ENCODE measurements at regions not wholly inside any gene's neighbourhood (a gene's known extent, or its start where the extent isn't known, plus 50 kb on each side); places are given as distances from the start of the nearest gene placed in this dataset.
"Not testable (repeated sequence)": the region's sequence is repeated elsewhere in the genome, so short reads cannot be mapped to it uniquely, and the experiment has no call there.

DNA sequence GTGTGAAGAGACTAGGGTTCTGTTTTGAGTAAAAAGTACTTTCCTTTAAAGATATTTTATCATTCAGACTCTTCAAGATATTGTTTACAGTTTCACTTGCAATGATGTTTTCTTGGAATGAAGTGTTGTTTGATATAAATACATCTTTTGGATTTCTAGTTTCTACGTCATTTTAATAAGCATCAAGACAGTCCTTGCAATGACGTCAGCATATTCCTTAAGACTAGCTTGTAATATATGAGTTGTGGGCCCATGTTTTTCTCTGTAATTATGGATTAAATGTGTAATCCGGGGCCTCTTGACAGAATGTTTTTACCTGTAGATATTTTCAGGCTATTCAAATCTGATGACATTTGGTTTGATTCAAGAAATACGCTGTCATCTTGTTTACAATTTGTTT is 66.1 kb downstream of the RBMX2 start:
- DNase-seq: no peak

DNA sequence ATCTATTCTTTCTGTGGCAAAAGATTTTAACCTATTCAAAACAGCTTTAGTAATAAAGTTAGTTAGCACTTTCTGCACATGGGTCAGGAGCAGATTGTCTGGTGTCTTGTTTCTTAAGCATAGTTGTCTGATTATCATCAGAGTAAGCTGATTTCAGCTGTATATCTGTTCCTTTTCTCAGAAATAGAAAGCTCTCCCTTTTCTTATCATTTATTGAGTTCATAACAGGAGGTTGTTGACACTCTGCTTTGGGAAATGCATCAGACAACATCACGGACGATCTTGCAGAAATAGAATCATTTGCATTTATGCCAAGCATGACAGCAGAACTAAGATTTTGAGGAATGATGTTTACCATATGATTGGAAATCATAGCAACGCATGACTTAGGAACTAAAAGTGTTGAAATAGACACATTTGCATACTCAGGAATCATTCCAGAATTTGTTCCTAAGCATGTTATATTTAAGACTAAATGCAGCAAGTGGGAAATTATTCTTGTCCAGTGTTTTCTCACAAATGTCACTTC is 66.7 kb downstream of the RBMX2 start:
- no peak for DNase-seq

DNA sequence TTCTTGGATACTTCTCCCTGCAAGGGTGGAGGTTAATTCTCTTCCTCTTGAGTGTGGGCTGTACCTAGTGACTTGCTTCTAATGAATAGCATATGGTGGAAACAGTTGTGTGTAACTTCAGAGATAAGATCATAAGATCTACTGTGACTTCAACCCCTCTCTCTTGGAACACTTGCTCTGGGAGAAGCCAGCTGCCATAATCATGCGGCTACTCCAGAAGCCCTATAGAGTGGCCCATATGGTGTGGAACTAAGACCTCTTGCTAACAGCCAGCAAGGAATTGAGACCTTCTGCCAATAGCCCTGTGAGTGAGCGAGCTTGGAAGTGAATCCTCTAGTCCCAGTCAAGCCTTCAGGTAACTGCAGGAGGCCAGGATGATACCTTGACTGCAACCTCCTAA is 81.1 kb downstream of the RBMX2 start:
- no peak for DNase-seq

DNA sequence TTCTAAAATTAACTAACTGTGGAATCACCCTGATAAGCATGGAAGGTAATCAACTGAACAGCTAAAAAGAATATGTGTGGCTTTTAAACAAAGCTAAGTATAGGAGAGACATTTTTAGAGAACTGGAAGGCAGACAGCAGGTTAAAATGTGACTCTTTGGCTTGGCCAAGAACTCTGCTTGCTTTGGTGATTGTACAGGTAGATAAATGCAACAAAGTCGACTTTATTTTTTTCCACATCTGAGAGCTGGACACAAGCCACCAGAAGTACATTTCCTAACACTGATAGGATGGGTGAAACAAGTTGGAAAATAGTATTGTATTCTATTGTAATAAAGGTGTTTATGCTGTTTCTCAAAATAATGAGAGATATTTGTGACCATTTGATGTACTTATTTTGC is 84.1 kb downstream of the RBMX2 start:
- no peak for DNase-seq

DNA sequence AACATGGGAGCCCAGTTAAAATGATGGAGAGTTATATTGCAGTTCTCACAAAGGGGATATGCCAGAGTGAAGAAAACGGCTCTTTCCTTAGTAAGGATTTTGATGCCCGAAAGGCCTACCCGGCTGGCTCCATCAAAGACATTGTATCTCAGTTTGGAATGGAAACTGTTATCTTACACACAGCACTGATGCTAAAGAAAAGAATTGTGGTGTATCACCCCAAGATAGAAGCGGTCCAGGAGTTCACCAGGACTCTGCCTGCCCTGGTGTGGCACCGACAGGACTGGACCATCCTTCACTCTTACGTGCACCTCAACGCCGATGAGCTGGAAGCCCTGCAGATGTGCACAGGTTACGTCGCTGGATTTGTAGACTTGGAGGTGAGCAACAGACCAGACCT is 93.7 kb downstream of the RBMX2 start:
- DNase-seq: not testable (repeated sequence)

DNA sequence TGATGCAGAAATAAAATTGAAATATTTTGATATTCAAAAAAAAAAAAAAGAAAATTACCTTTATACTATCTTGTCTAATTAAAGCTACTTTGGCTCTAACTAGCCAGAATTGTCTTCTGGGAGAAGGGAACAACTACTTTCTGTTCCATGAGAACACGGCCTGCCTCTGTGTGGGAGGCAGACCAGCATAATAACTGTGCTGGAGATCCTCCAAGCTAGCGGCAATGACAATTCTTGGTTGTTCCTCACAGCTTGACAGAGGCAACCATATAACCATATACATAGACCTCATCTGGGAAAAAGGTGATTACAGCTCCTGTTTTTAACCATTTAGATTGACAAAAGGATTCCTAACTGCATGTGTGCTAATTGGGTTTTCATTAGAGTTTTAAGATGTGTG is 95.7 kb downstream of the RBMX2 start:
- DNase-seq: no peak

DNA sequence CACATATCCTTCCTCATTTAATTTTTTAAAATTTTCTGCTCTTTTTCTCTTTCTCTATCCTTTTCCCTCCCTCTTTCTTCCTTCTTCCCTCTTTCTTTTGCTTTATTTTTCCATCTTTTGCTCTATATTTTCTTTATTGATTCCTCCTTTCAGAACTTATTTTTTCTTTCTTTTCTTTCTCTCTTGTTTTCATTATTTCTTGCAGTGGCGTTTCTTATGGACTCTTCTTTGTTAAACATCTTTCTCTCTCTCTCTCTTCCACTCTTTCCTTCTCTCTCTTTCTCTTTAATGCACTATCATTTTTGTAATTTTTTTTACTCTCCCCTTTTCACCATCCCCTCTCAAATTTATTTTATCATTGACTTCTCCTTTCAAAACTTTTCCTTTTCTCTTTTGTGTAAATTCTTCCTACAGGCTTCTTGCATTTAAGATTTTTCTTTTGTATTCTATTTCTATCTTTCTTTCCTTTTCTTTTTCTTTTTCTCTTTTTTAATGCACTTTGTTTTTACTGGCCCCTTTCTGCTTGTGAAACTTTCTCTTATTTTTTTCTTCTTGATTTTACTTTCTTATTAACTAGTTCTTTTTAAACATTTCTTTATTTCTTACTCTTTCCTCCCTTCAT is 97.0 kb downstream of the RBMX2 start:
- no peak for DNase-seq

DNA sequence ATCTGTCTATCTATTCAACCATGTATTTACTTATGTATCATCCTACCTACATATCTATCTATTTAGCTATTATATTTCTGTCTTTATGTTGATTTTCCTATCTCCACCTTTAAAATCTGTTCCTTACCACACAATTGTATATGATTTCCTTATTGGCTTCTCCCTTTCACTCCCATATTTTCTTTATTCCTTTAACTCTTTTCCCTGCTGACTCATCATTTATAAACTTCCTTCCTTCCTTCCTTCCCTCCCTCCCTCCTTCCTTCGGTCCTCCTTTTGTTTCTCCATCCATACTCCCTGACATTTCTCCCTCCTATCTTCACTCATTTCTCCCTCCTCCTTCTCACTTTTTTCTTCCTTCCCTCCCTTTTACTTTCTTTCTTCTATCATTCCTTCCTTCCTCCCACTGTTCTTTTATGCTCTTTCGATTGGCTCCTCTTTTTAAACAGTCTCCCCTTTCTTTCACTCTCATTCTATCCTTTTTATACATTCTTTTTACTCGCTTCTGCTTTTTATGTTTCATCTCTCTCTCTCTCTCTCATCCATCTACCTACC is 100.3 kb downstream of the RBMX2 start:
- DNase-seq: no peak

DNA sequence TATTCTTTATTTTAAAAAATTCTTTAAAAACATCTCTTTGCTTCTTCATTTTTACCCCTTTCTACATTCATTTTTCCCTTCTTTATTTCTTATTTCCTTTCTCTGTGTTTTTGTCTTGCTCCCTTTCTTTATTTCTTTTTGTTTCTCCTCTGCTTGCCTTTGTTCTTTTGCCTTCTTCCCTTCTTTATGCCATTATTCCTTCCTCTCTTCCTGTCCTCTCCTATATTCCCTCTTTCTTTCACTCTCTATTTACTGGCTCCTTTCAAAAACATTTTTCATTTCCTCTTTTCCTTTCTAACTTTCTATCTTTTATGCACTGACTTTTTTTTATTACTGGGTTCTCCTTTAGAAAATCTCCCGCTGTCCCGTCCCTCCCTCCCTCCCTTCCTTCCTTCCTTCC is 102.2 kb downstream of the RBMX2 start:
- DNase-seq: no peak

DNA sequence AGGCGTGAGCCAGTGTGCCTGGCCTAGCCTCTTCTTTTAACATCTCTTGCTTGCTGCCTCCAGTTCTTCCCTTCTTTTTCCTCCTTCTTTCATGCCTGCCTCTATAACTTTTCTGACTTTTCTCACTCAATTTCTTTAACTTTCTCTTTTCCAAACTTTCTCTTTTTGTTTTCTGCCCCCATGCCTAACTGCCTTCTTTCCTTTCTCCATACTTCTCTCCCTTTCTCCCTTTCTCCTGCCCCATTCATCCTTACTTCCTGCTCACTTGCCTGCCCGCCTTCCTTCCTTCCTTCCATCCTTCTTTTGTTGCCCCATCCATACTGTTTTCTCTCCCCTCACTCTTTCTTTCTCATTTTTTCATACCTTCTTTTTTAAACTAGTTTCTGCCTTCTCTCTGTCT is 105.2 kb downstream of the RBMX2 start:
- DNase-seq: no peak

DNA sequence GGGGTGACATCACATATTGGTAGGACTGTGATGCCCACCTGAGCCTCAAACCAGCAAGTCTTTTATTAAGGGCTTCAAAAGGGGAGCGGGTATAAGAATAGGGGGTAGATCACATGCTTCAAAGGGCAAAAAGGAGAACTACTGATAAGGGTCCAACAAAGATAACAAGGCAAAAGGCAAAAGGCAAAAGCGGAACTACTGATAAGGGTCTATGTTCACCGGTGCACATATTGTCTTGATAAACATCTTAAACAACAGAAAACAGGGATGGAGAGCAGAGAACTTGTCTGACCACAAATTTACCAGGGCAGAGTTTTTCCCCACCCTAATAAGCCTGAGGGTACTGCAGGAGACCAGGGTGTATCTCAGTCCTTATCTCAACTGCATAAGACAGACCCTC is 110.7 kb downstream of the RBMX2 start:
- DNase-seq: not testable (repeated sequence)

DNA sequence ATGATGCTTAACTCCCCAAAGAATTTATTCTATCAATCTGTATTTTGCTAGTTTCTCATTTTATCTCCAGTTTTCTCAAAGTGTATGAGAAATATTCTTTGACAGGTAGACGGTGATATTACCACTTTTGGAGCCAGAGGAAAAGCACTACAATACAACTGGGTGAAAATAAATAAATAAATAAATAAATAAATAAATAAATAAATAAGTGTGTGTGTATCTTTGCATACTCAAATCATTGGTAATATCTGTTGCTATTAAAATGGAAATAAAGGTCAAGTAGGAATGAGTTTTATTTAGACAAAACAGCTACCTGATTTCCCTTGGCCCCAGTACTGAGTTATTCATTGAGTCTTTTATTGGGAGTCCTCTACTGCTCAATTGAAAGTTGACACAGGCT is 114.3 kb downstream of the RBMX2 start:
- no peak for DNase-seq

DNA sequence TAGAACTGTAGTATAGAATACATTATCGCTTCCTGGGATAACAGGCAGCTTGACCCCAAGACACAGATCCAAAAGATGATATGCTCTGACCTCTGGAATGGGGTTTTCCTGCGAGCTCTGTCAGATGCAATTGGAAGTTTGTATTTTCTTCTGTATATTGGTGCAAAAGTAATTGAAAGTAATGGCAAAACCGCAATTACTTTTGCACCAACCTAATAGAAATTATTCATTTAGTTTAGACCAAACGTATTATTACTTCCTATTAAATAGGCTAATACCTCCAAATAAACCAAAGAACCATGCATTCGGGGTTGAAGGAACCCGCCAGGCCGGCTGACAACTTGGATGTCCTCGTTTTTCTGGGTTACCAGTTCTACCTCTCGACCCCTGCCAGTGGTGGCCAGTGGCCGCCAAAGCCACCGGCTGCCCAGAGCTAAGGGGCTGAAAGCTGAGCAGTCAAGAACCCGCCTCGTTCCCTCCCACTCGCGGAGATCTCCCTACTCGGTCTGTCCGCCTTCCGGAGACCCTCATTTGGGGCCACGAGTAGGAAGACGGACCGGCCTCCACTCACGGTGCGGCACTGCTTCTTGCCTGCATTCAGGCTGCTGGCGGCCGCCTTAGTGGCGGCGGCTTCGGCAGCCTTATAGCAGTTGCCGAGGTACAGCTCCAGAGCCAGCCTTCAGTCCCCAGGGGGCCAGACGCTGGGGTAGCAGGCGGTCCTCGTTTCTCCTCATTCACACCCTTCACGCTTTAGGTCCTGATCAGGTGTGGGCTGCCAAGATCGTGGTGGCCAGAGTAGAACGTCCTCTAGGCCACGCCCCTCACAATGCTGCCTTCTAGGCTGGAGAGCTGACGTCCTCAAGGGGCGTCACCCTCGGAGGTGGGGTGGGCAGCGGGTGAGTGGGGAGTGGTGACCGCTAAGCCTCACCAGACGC is 121.9 kb downstream of the RBMX2 start:
- no peak for DNase-seq

DNA sequence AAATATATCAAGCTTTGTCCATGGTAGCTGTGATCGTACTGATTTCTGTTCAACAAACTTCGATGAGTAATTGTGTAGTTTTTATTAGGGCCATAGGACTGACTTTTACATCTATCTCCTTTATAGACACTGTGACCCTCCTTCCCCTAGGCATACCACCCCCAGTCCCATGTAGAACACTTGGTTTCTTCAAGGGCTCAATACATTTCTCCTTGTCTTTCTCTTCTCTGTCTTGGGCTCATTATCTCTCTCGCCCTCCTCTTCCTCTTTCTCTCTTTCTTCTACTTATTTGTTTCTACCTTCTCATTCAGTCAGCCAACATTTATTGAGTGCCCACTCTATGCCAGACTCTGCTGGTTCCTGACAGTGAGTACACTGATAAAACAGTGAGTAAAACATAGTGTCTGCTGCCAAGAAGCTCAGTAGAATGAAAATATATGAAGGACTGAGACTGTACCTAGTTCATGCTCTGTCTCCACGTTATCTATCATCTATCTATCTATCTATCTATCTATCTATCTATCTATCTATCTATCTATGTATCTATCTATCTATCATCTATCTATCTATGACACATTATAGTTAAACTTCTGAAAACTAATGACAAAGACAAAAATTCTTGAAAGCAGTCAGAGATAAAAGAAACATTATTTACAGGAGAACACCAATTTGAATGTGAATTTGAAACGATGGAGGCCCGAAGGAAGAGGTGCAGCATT is 122.8 kb downstream of the RBMX2 start:
- no peak for DNase-seq

DNA sequence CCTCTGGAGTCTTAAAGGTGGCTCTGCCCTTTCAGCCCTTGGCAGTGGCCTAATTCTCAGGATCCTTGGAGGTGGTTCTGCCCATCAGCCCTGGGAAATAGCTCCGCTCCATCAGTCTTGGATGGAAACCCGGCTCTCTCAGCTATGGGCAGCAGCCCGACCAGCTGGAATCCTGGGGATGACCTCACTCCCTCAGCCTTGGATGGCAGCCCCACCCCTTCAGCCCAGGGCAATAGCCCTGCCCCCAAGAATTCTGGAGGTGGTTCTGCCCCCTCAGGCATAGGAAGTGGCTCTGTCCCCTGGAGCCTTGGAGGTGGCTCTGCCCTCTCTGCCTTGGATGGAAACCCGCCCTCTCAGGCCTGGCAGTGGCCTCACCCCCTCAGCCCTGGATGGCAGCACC is 127.7 kb downstream of the RBMX2 start:
- no peak for DNase-seq

DNA sequence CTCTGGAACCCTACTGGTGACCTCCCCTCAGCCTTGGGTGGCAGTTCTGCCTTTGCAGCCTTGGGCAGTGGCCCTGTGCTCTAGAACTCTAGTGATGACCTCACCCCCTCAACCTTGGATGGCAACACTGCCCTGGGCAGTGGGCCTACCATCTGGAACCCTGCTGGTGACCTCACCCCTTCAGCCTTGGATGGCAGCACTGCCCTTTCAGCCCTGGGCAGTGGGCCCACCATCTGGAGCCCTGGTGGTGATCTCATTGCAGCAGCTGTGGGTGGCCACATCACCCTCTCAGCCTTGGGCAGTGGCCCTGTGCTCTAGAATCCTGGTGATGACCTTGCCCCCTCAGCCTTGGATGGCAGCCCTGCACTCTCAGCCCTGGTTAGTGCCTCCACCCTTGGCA is 129.3 kb downstream of the RBMX2 start:
- no peak for DNase-seq

DNA sequence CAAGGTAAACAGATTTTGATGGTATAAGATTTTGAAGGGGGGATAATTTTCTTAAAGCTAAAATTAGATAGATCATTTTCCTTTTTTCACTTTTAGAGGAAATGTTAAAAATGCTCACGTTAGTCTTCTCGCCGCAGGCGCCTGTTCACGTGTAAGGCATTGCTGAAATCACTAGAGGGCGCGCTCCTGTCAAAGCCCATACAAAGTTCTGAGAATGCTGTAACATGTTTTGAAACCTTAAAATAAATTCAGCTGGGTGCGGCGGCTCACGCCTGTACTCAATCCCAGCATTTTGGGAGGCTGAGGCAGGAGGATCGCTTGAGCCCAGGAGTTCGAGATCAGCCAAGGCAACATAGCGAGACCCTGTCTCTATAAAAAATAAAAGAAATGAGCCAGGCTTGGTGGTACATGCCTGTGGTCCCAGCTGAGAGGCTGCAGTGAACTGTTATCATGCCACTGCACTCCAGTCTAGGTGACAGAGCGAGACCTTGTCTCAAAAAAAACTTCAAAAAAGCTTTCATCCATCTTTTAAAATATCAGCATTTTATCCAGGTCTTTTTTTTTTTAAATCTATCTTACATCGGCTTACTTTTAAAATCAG is 138.0 kb downstream of the RBMX2 start:
- DNase-seq: peak; percentile 9

DNA sequence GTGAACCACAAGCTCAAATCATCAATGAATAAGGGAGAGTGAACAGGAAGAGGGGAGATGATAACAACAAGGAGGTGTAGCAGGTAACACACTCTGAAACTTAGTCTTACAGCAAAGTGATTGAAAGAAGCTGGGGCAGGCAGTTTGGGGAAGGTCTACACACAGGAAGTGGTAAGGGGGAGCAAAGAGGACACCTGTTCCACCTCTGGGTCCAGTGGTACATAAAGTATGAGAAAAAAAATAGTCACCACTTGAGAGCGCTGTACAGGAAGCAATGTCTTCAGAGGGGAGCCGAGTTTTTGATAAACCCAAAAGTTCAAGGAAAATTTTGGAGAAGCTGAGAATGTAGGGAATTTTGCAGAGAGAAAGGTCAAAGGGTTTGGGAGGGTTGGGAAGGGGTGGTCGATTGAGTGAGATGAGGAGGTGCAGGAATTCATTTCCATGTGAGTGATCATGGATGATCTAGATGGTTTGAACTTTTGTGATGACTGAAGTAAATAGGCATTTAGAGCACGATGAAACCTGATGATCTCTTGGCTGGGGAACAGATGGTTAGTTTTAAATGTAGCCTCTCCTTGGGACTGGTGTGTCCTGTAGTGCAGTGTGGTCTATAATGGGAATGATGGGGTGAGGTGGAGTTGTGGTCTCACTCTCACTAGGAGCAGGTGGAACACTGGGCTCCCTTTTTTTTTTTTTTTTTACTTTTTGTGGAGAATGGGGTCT is 142.0 kb downstream of the RBMX2 start:
- DNase-seq: no peak

DNA sequence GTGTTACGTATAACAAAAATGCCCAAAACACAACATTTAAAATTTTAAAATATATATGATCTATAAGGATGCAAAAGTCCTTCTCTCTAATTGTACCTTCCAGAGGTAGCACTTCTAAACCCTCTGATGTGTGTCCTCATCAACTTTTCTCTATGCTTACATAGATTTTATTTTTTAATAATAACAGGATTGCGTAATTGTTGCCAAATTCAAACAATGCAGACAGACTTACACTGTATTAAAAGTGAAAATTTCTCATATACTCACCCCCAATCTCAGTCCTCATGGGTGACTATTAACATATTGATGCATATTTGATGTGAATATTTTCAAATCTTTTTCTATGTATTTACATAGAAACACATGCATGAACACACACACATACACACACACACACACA is 144.0 kb downstream of the RBMX2 start:
- no peak for DNase-seq

DNA sequence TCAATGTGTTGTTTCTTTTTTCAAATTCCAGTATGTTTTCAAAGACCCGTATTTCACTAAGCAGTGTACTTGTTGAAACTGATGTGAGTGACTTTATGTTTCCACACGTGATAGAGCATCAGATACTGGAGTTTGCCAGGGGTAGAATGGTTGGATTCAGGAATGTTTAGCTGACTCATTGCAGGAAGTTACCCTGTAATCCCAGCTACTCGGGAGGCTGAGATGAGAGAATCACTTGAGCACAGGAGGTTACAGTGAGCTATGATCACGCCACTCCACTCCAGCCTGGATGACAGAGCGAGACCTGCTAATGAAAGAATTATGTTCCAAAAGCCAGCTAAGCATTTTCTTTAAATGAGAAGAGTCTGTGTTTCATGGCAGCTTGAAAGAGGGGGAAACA is 147.6 kb downstream of the RBMX2 start:
- DNase-seq: not testable (repeated sequence)

DNA sequence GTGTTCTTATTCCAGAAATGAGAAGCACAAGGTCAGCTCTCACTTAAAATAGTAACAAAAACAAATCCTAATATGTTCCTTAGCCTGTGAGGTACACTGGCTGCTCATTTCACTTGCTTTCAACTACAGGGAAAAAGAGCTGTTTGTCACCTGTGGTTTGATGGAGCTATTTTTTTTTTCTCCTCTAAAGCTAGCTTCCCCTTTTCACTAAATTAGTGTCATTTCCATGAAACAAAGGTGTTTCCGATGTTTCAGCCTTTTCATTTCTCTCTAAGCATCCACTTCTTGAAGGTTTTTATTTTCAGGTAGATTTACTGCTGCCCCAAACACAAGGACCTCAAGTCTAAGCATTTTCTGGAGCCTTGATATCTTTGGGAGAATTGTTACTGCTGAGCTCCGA is 148.6 kb downstream of the RBMX2 start:
- no peak for DNase-seq

DNA sequence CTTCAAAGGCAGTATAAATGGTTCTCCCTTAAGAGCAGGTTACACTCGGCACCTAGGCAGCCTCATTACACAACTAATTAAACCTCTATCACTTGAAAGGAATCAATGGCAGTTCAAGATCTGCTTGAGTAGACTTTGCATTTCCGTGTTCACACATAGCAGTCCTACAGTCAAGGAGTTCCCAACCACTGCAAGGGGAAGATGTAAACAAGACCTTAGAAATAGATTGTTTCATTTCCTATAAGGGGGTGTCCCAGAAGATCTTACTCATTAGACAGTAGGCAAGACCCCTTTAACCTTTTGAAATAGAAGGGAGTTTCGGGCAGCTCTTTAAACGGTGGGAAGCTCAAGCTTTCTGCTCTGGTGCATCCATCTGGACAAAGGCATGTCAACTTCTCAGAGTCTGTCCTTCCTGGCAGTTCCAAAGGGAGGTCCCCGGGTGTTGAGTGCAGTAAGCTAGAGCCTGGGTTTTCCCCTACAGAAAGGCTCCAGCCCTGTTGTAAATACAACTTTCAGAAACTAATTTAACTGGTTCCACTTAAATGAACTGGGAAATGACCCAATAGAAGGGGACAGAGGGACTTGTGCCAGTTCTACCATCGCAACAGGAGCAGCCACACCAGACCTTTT is 150.8 kb downstream of the RBMX2 start:
- DNase-seq: no peak

Data from NCI-H146 (cell line).